OCI-LY7 (cell line): ENCODE measurements at regions not wholly inside any gene's neighbourhood (a gene's known extent, or its start where the extent isn't known, plus 50 kb on each side); places are given as distances from the start of the nearest gene placed in this dataset.

ENCODE experiments used
- BruUV-seq: library from RNA; stranded (reverse); fragments of 400-500 nt; replicated peaks from 2 replicates; lab custom pipeline; 2021; lab: Mats Ljungman, UMichigan
- CTCF ChIA-PET: fragments of 300-600 bp; sonication (Branson Sonifier 250); formaldehyde crosslinking; loops from one replicate; lab custom pipeline; 2022; ENCODE audit warnings: antibody characterized with exemption; ENCODE audit not compliant: unreplicated experiment; lab: Charles Lee
- POLR2A ChIA-PET: fragments of 300-600 bp; sonication (Branson Sonifier 250); formaldehyde crosslinking; loops from one replicate; lab custom pipeline; 2022; ENCODE audit warnings: antibody characterized with exemption; lab: Charles Lee
- DNase-seq: peaks from one replicate; pipeline ENCODE4 v3.0.0-alpha.2; 2015; ENCODE audit warnings: low spot score
- H2AFZ ChIP-seq: fragments of 200-600 bp; sonication (generic), shearing (Covaris generic); 2 replicates; pipeline ENCODE4 v1.6.1; 2014; ENCODE audit warnings: mild to moderate bottlenecking, antibody characterized with exemption, low read length, moderate library complexity
- H3K27ac ChIP-seq: fragments of 200-600 bp; sonication (generic); 2 replicates; pipeline ENCODE4 v1.5.1; 2014; ENCODE audit warnings: mixed run types, low read depth, mild to moderate bottlenecking, moderate library complexity, low read length, inconsistent platforms; ENCODE audit not compliant: poor library complexity, severe bottlenecking
- H3K36me3 ChIP-seq: fragments of 200-600 bp; sonication (generic); 2 replicates; pipeline ENCODE4 v1.6.1; 2014; ENCODE audit warnings: mild to moderate bottlenecking, antibody characterized with exemption, low read length, moderate library complexity, mixed read lengths; ENCODE audit not compliant: insufficient read depth
- H3K4me1 ChIP-seq: fragments of 200-600 bp; sonication (generic); 2 replicates; pipeline ENCODE4 v1.5.1; 2014; ENCODE audit warnings: mild to moderate bottlenecking, low read length; ENCODE audit not compliant: insufficient read depth, poor library complexity, severe bottlenecking
- H3K4me2 ChIP-seq: fragments of 200-600 bp; sonication (generic); 2 replicates; pipeline ENCODE4 v1.6.1; 2014; ENCODE audit warnings: mild to moderate bottlenecking, low read length
- H3K4me3 ChIP-seq: fragments of 200-600 bp; sonication (generic); 2 replicates; pipeline ENCODE4 v1.5.1; 2014; ENCODE audit warnings: mild to moderate bottlenecking, low read depth, low read length; ENCODE audit not compliant: poor library complexity, severe bottlenecking
- H3K79me2 ChIP-seq: fragments of 200-600 bp; sonication (generic); 2 replicates; pipeline ENCODE4 v1.6.1; 2016; ENCODE audit warnings: low read depth, mild to moderate bottlenecking, low read length, moderate library complexity, mixed read lengths; ENCODE audit not compliant: insufficient read depth
- H3K9me2 ChIP-seq: fragments of 200-600 bp; sonication (generic); 2 replicates; pipeline ENCODE4 v1.6.1; 2016; ENCODE audit warnings: mild to moderate bottlenecking, low read length, mixed read lengths; ENCODE audit not compliant: insufficient read depth
- H3K9me3 ChIP-seq: fragments of 200-600 bp; sonication (generic); 2 replicates; pipeline ENCODE4 v1.6.1; 2014; ENCODE audit warnings: mild to moderate bottlenecking, mixed run types, low read length, mixed read lengths
- H4K20me1 ChIP-seq: fragments of 200-600 bp; sonication (generic); 2 replicates; pipeline ENCODE4 v1.6.1; 2014; ENCODE audit warnings: mild to moderate bottlenecking, antibody characterized with exemption, low read length, moderate library complexity, mixed read lengths; ENCODE audit not compliant: insufficient read depth
- EZH2phosphoT487 ChIP-seq: fragments of 200-600 bp; sonication (generic); IDR thresholded peaks from 2 replicates; pipeline ENCODE4 v1.6.1; 2018; ENCODE audit warnings: low read depth, borderline replicate concordance, mild to moderate bottlenecking, mixed run types, antibody characterized with exemption, low read length, moderate library complexity, mixed read lengths
- intact Hi-C: fragments of 100-400 bp; cut with micrococcal nuclease; formaldehyde crosslinking; loops from one replicate; pipeline ENCODE4 v1.10.0; 2022; ENCODE audit not compliant: unreplicated experiment
- TF ChIP-seq, protein P1 (sequence below): fragments of 200-600 bp; sonication (generic); conservative IDR thresholded peaks from 2 replicates; pipeline ENCODE4 v1.5.1; 2014; ENCODE audit warnings: mild to moderate bottlenecking, antibody characterized with exemption, low read length, moderate library complexity, mixed read lengths

DNA sequence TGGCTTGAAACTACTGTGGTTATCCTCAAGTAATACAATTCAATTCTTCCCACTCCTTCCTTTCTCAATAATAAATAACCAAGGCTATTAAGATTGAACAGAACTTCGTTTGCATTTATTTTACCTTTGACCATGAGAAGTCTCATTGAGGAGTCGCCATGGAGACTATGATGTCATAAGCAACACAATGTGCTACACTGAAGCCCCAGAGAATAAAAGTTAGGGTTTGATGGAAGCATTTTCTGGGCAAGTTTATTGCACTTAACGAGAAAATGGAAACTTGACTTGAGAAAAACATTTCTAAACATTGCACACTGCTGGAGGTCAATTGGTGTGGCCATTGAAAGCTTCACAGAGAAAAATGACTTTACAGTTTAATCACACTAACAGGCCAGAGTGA is 121.5 kb downstream of the FAM76B start:
- Histone ChIP-seq H3K4me2 (no peak overlapping the region), H4K20me1 (no peaks in the 10 kb centered on the region), H3K4me1 (no peaks in the 10 kb centered on the region), H3K79me2 (no peaks in the 10 kb centered on the region), H3K36me3 (no peaks in the 10 kb centered on the region), H2AFZ (no peak overlapping the region), H3K4me3 (no peak overlapping the region), H3K27ac (no peak overlapping the region), H3K9me2 (no peaks in the 10 kb centered on the region), H3K9me3 (peaks cover 4% of the 10 kb centered on the region; the same call in 1 of the 2 replicates)
- POLR2A ChIA-PET: interaction anchor here (0.7 to 0.8 kb wide), 2 partner anchors 67 to 495 kb away, joined by 3 to 4 read pairs; no protein-coding TSS in a partner anchor
- CTCF ChIA-PET: no interaction called here
- DNase-seq: no peak
- no TSS peak for BruUV-seq
- no peak for TF ChIP-seq EZH2phosphoT487
- TF ChIP-seq, protein P1, sequence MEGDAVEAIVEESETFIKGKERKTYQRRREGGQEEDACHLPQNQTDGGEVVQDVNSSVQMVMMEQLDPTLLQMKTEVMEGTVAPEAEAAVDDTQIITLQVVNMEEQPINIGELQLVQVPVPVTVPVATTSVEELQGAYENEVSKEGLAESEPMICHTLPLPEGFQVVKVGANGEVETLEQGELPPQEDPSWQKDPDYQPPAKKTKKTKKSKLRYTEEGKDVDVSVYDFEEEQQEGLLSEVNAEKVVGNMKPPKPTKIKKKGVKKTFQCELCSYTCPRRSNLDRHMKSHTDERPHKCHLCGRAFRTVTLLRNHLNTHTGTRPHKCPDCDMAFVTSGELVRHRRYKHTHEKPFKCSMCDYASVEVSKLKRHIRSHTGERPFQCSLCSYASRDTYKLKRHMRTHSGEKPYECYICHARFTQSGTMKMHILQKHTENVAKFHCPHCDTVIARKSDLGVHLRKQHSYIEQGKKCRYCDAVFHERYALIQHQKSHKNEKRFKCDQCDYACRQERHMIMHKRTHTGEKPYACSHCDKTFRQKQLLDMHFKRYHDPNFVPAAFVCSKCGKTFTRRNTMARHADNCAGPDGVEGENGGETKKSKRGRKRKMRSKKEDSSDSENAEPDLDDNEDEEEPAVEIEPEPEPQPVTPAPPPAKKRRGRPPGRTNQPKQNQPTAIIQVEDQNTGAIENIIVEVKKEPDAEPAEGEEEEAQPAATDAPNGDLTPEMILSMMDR: no peak
- intact Hi-C loops: no loop called here

DNA sequence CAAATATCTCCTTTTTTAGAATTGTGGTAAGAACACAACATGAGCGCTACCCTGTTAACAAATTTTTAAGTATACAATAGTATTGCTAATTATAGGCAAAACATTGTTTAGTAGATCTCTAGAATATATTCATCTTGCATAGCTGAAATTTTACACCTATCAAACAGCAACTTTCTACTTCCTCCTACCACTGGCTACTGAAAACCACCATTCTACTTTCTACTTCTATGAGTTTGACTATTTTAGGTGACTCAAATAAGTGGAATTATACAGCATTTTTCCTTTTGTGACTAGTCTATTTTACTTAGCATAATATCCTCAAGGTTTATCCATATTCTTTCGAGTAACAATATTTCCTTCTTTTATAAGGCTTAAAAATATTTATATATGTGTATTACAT is 128.4 kb downstream of the FAM76B start:
- no TSS peak for BruUV-seq
- H3K4me2 ChIP-seq: no peak overlapping the region
- intact Hi-C loops: no loop called here
- no peak overlapping the region for H3K27ac ChIP-seq
- no peak for DNase-seq
- no peak overlapping the region for H2AFZ ChIP-seq
- peaks cover 4% of the 10 kb centered on the region; the same call in 1 of the 2 replicates for H3K9me3 ChIP-seq
- POLR2A ChIA-PET: no interaction called here
- no peaks in the 10 kb centered on the region for H3K79me2 ChIP-seq
- no peaks in the 10 kb centered on the region for H3K9me2 ChIP-seq
- no peaks in the 10 kb centered on the region for H3K36me3 ChIP-seq
- CTCF ChIA-PET: no interaction called here
- TF ChIP-seq, protein P1: no peak
- no peak for TF ChIP-seq EZH2phosphoT487
- H3K4me3 ChIP-seq: no peak overlapping the region
- H3K4me1 ChIP-seq: no peaks in the 10 kb centered on the region
- H4K20me1 ChIP-seq: no peaks in the 10 kb centered on the region

DNA sequence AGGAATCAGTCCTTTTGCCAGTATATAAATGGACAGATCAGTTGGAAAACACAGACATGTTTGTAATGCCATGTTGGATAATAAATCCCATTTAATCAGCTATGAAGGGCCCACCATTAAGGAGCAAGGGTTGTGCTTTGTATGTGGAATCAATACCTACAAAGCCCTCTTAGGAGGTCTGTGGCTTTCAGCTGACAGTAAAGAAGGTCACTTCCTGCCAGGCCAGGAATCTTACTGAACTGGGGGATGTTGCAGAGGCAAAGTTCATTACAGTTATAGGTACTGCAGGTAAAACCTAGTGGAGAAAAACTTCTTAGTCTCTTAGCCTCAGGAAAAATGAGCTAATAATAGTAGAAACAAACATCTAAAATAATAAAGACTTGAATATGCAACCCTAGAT is 129.5 kb downstream of the FAM76B start:
- ChIA-PET POLR2A (no interaction called here), CTCF (no interaction called here)
- Histone ChIP-seq H3K79me2 (no peaks in the 10 kb centered on the region), H4K20me1 (no peaks in the 10 kb centered on the region), H3K4me3 (no peak overlapping the region), H3K36me3 (no peaks in the 10 kb centered on the region), H2AFZ (no peak overlapping the region), H3K27ac (no peak overlapping the region), H3K4me2 (no peak overlapping the region), H3K9me3 (peaks cover 4% of the 10 kb centered on the region; the same call in 1 of the 2 replicates), H3K4me1 (no peaks in the 10 kb centered on the region), H3K9me2 (no peaks in the 10 kb centered on the region)
- BruUV-seq: no TSS peak
- TF ChIP-seq EZH2phosphoT487: no peak
- TF ChIP-seq, protein P1: no peak
- intact Hi-C loops: no loop called here
- no peak for DNase-seq
